Neuronal stem cell (in vitro differentiated cells): ENCODE measurements at regions not wholly inside any gene's neighbourhood (a gene's known extent, or its start where the extent isn't known, plus 50 kb on each side); places are given as distances from the start of the nearest gene placed in this dataset.

ENCODE experiments used
- DNase-seq: peaks from one replicate; pipeline ENCODE4 v3.0.0-alpha.2; 2013; ENCODE audit warnings: low spot score
- H2AFZ ChIP-seq: one replicate; pipeline ENCODE4 v1.6.1; 2013; ENCODE audit warnings: mild to moderate bottlenecking, low read length, inconsistent platforms
- H2AK5ac ChIP-seq: 2 replicates; pipeline ENCODE4 v1.6.1; 2013; ENCODE audit warnings: low read depth, mild to moderate bottlenecking, inconsistent platforms, low read length, moderate library complexity, mixed read lengths
- H2BK120ac ChIP-seq: 2 replicates; pipeline ENCODE4 v1.6.1; 2013; ENCODE audit warnings: low read depth, mild to moderate bottlenecking, inconsistent platforms, low read length, moderate library complexity, mixed read lengths
- H2BK12ac ChIP-seq: one replicate; pipeline ENCODE4 v1.6.1; 2013; ENCODE audit warnings: low read length, inconsistent platforms
- H2BK15ac ChIP-seq: 2 replicates; pipeline ENCODE4 v1.6.1; 2013; ENCODE audit warnings: mild to moderate bottlenecking, low read length, inconsistent platforms, mixed read lengths
- H2BK5ac ChIP-seq: one replicate; pipeline ENCODE4 v1.6.1; 2013; ENCODE audit warnings: inconsistent platforms, mild to moderate bottlenecking, low read length, moderate library complexity
- H3K14ac ChIP-seq: one replicate; pipeline ENCODE4 v1.6.1; 2013; ENCODE audit warnings: low read length, inconsistent platforms
- H3K18ac ChIP-seq: 2 replicates; pipeline ENCODE4 v1.6.1; 2013; ENCODE audit warnings: low read length, inconsistent platforms
- H3K23ac ChIP-seq: 2 replicates; pipeline ENCODE4 v1.6.1; 2013; ENCODE audit warnings: low read depth, mild to moderate bottlenecking, mixed read lengths, low read length, inconsistent platforms; ENCODE audit not compliant: poor library complexity
- H3K27ac ChIP-seq: replicated peaks from 3 replicates; pipeline ENCODE4 v1.5.1; 2013; ENCODE audit warnings: low read length, inconsistent platforms
- H3K27me3 ChIP-seq, 3 experiments: 2 replicates each; pipeline ENCODE4 v1.6.1; 2013; ENCODE audit warnings: low read length in 3 of 3, mild to moderate bottlenecking in 2 of 3, inconsistent platforms in 1 of 3, low read depth in 1 of 3, mixed read lengths in 1 of 3, moderate library complexity in 1 of 3; ENCODE audit not compliant: control insufficient read depth in 3 of 3, insufficient read depth in 3 of 3
- H3K36me3 ChIP-seq, 2 donors: replicated peaks in 1 of 2; 2 replicates each; pipeline ENCODE4 v1.6.1; 2013; ENCODE audit warnings: low read length in 2 of 2; ENCODE audit not compliant: control insufficient read depth in 2 of 2, insufficient read depth in 2 of 2
- H3K4ac ChIP-seq: 2 replicates; pipeline ENCODE4 v1.6.1; 2013; ENCODE audit warnings: inconsistent platforms, mild to moderate bottlenecking, low read length, moderate library complexity
- H3K4me1 ChIP-seq, 2 donors: 1 replicate in 1 of 2; 2 replicates in 1 of 2; pipeline ENCODE4 v1.6.1; 2013; ENCODE audit warnings: low read length in 2 of 2, low read depth in 1 of 2; ENCODE audit not compliant: control insufficient read depth in 2 of 2, insufficient read depth in 1 of 2
- H3K4me2 ChIP-seq: one replicate; pipeline ENCODE4 v1.6.1; 2013; ENCODE audit warnings: mild to moderate bottlenecking, low read length, inconsistent platforms; ENCODE audit not compliant: insufficient read depth, poor library complexity, severe bottlenecking
- H3K4me3 ChIP-seq, 2 donors: 2 replicates each; pipeline ENCODE4 v1.5.1; 2013; ENCODE audit warnings: low read length in 2 of 2, mild to moderate bottlenecking in 2 of 2, inconsistent platforms in 1 of 2, moderate library complexity in 1 of 2
- H3K79me1 ChIP-seq: one replicate; pipeline ENCODE4 v1.6.1; 2013; ENCODE audit warnings: low read depth, mild to moderate bottlenecking, inconsistent platforms, low read length, moderate library complexity
- H3K9ac ChIP-seq: one replicate; pipeline ENCODE4 v1.6.1; 2013; ENCODE audit warnings: mild to moderate bottlenecking, low read depth, low read length, inconsistent platforms; ENCODE audit not compliant: poor library complexity
- H3K9me3 ChIP-seq, 2 donors: replicated peaks in 1 of 2; 2 replicates each; pipeline versions ENCODE3 to v1.6.1; 2013; ENCODE audit warnings: low read length in 2 of 2, mild to moderate bottlenecking in 2 of 2, inconsistent platforms in 1 of 2, low read depth in 1 of 2, mixed read lengths in 1 of 2, moderate library complexity in 1 of 2; ENCODE audit not compliant: control insufficient read depth in 2 of 2, insufficient read depth in 1 of 2
- H4K8ac ChIP-seq: one replicate; pipeline ENCODE4 v1.6.1; 2013; ENCODE audit warnings: low read depth, mild to moderate bottlenecking, inconsistent platforms, low read length, moderate library complexity
- H4K91ac ChIP-seq: one replicate; pipeline ENCODE4 v1.6.1; 2013; ENCODE audit warnings: low read length, low read depth, mild to moderate bottlenecking, inconsistent platforms; ENCODE audit not compliant: poor library complexity
- WGBS, 2 donors: extraction: QIAGEN DNeasy Blood & Tissue Kit; methylation state at CpG; one replicate each; pipeline ENCODE4 v1.1.7; 2013; ENCODE audit warnings: missing lambda C conversion rate in 2 of 2, mixed read lengths in 1 of 2; ENCODE audit not compliant: insufficient read length in 2 of 2, insufficient replicate concordance in 1 of 2; ENCODE audit errors: extremely low coverage in 2 of 2; 5-methylcytosine and 5-hydroxymethylcytosine counted together

DNA sequence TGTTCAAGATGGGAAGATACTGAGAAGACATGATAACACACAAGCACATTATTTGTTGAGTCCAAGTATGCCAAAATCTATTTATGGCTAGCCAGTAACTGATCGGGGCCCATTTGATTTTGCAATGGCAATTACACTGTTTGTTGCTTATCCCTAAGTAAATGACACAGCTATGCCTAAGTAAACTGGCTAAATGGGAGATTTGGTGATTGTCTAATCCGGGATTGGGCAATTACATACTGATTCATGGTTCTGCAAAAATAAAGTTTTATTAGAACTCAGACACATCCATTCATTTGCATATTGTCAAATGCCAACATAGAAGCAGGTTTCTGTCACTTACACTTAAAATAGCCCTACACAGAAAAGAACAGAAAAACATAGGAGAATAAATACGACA is 140.2 kb upstream of the TBL1X start:
- H3K4me1 ChIP-seq = no peaks in the 10 kb centered on the region
- H2BK15ac ChIP-seq = no peak overlapping the region
- no peak overlapping the region for H4K91ac ChIP-seq
- H3K9me3 ChIP-seq = no peaks in the 10 kb centered on the region
- H3K23ac ChIP-seq = no peak overlapping the region
- no peaks in the 10 kb centered on the region for H3K79me1 ChIP-seq
- H2BK120ac ChIP-seq = no peak overlapping the region
- H2BK12ac ChIP-seq = no peak overlapping the region
- no peak overlapping the region for H2BK5ac ChIP-seq
- no peak overlapping the region for H4K8ac ChIP-seq
- H3K18ac ChIP-seq = no peak overlapping the region
- no peak overlapping the region for H3K14ac ChIP-seq
- H3K27ac ChIP-seq = no peak overlapping the region
- H3K4me3 ChIP-seq = no peak overlapping the region
- H2AK5ac ChIP-seq = no peak overlapping the region
- WGBS, 2 donors = no CpG with 5 or more reads among the region's 3 CpGs
- H3K27me3 ChIP-seq = no peaks in the 10 kb centered on the region
- H2AFZ ChIP-seq = no peak overlapping the region
- H3K4ac ChIP-seq = no peak overlapping the region
- no peaks in the 10 kb centered on the region for H3K36me3 ChIP-seq
- DNase-seq = no peak
- H3K4me2 ChIP-seq = no peak overlapping the region
- H3K9ac ChIP-seq = no peak overlapping the region

DNA sequence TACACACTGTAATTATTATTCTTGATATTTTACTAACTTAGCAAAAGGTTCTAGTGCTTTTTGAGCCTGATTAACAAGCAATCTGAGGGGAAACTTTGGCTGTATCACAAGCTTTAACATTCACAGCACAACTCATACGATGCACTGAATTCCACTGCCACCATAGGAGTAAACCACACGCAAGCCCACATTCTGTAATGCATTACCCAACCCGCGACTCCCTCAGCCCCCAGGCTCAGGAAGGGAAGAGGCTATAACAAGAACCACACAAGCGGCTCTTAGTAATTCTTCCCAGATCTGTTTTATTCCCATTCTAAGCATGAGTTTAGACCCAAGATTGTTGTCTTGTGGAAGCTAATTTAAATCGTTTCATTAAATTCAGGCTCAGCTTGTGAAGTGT is 138.5 kb upstream of the TBL1X start:
- H2BK120ac ChIP-seq = no peak overlapping the region
- H3K9ac ChIP-seq = no peak overlapping the region
- no peak overlapping the region for H2AFZ ChIP-seq
- H2BK15ac ChIP-seq = no peak overlapping the region
- H3K27ac ChIP-seq = no peak overlapping the region
- no peak for DNase-seq
- H2AK5ac ChIP-seq = no peak overlapping the region
- no peak overlapping the region for H3K18ac ChIP-seq
- H3K4me1 ChIP-seq = no peaks in the 10 kb centered on the region
- H4K8ac ChIP-seq = no peak overlapping the region
- no peaks in the 10 kb centered on the region for H3K9me3 ChIP-seq
- no CpG with 5 or more reads among the region's 6 CpGs for WGBS, 2 donors
- no peaks in the 10 kb centered on the region for H3K79me1 ChIP-seq
- H3K4me2 ChIP-seq = no peak overlapping the region
- H4K91ac ChIP-seq = no peak overlapping the region
- no peaks in the 10 kb centered on the region for H3K27me3 ChIP-seq
- no peak overlapping the region for H3K14ac ChIP-seq
- no peak overlapping the region for H2BK12ac ChIP-seq
- H3K4ac ChIP-seq = no peak overlapping the region
- no peak overlapping the region for H2BK5ac ChIP-seq
- no peak overlapping the region for H3K4me3 ChIP-seq
- no peaks in the 10 kb centered on the region for H3K36me3 ChIP-seq
- no peak overlapping the region for H3K23ac ChIP-seq

DNA sequence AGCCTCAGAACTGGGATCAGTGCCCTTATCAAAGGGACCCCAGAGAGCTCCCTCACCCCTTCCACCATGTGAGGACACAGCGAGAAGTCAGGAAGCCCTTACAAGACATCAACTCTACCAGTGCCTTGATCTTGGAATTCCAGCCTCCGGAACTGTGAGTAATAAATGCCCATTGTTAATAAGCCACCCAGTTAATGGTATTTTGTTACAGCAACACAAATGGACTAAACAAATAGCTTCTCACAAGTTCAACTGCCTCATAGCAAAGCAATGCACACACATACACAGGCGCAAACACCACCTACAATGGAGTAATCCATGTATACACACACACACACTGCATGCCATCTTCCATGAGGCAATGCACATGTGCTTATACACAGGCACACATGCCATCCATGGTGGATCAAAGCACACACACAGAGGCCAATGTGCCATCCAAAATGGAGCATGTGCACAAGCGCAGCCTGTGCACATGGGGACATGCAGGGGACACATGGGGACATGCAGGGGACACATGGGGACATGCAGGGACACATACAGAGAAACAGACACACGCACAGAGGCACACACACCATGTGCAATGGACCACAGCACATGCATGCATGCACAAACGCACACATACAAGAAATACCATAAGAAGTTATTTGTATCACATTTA is 137.6 kb upstream of the TBL1X start:
- WGBS, 2 donors = no CpG with 5 or more reads among the region's 6 CpGs
- Histone ChIP-seq H2BK12ac (no peak overlapping the region), H3K14ac (no peak overlapping the region), H4K8ac (no peak overlapping the region), H3K4me2 (no peak overlapping the region), H3K36me3 (no peaks in the 10 kb centered on the region), H3K27ac (no peak overlapping the region), H3K9me3 (no peaks in the 10 kb centered on the region), H2BK120ac (no peak overlapping the region), H3K4me1 (no peaks in the 10 kb centered on the region), H3K18ac (no peak overlapping the region), H3K4ac (no peak overlapping the region), H2AK5ac (no peak overlapping the region), H2BK5ac (no peak overlapping the region), H2AFZ (no peak overlapping the region), H3K4me3 (no peak overlapping the region), H3K27me3 (no peaks in the 10 kb centered on the region), H4K91ac (no peak overlapping the region), H3K23ac (no peak overlapping the region), H3K9ac (no peak overlapping the region), H2BK15ac (no peak overlapping the region), H3K79me1 (no peaks in the 10 kb centered on the region)
- DNase-seq = no peak

DNA sequence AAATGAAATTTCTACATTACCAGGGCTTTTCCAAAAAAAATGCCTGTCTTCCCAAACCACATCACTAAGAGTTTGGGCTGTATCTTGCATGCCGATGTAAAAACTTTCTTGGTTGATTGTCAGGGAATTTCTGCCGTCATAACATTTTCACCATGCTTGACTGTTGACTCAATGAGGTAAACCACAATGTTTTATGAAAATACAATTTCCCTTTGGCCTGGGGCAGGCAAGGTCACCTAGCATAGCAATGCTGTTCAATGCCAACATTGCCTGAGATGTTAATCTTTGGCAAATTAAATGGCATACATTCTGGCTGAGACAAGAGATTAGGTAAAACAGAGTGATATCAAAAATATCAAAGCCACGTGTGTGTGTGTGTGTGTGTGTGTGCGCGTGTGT is 137.1 kb upstream of the TBL1X start:
- DNase-seq = no peak
- no CpG with 5 or more reads among the region's 5 CpGs for WGBS, 2 donors

More for the DNA sequence above, 137.1 kb upstream of the TBL1X start:
- Histone ChIP-seq H3K36me3 (no peaks in the 10 kb centered on the region), H3K23ac (no peak overlapping the region), H3K79me1 (no peaks in the 10 kb centered on the region), H2BK12ac (no peak overlapping the region), H3K4me1 (no peaks in the 10 kb centered on the region), H2AK5ac (no peak overlapping the region), H3K18ac (no peak overlapping the region), H4K91ac (no peak overlapping the region), H3K27ac (no peak overlapping the region), H2BK5ac (no peak overlapping the region), H4K8ac (no peak overlapping the region), H3K9me3 (no peaks in the 10 kb centered on the region), H3K9ac (no peak overlapping the region), H2AFZ (no peak overlapping the region), H3K14ac (no peak overlapping the region), H2BK120ac (no peak overlapping the region), H3K27me3 (no peaks in the 10 kb centered on the region), H3K4me3 (no peak overlapping the region), H3K4ac (no peak overlapping the region), H3K4me2 (no peak overlapping the region), H2BK15ac (no peak overlapping the region)
